Embryonic facial prominence (tissue), 1 donor: ENCODE measurements at regions not wholly inside any gene's neighbourhood (a gene's known extent, or its start where the extent isn't known, plus 50 kb on each side); places are given as distances from the start of the nearest gene placed in this dataset.

Experiments
- DNase-seq: peaks from one replicate; pipeline ENCODE4 v3.0.0-alpha.2; 2016; ENCODE audit errors: extremely low spot score

DNA sequence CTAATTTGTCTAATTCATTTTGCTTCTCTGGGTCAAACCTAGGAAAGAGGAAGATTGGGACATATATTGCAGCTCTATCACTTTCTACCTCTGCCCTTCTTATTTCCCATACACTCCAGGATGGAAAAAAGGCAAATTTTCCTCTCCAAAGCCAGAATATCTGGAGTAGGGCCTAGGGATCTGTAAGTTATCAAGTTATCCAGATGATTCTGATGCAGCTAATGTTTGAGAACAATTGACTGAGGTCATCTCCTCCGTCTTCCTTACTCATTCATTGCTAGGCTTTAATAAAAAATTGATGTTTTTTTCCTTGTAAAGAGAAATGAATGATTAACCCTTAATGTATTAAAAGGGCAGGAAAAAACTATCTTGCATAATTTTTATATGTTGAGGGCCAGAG is 211.9 kb upstream of the GLI3 start:
- no peak for DNase-seq

GRCh38 chr7:42445691-42446090 is 208.7 kb upstream of the GLI3 start:
- DNase-seq = no peak

- DNase-seq = no peak
Observed at GRCh38 chr7:42440951-42441350, 203.9 kb upstream of the GLI3 start.

GRCh38 chr7:42432644-42433043 is 195.6 kb upstream of the GLI3 start:
- no peak for DNase-seq

DNA sequence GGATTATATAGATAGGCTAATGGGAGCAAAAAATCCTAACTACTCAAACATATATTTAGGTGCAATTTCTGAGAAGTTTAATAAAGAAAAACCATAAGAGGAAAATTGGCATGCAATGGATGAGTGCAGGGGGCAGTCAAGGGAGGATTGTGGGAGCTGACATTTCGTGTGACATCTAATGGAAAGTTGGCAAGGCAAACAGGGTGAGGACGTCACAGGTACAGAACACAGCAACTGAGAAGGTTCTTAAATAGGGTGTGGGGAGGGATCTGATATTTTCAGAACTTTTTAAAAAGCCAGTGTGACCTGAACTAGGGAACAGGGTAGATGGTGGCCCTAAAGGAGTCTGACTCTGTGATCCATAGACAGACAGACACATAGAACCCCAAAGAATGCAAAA is 194.9 kb upstream of the GLI3 start:
- no peak for DNase-seq

GRCh38 chr7:42429339-42429738 is 192.3 kb upstream of the GLI3 start:
- DNase-seq = no peak

DNA sequence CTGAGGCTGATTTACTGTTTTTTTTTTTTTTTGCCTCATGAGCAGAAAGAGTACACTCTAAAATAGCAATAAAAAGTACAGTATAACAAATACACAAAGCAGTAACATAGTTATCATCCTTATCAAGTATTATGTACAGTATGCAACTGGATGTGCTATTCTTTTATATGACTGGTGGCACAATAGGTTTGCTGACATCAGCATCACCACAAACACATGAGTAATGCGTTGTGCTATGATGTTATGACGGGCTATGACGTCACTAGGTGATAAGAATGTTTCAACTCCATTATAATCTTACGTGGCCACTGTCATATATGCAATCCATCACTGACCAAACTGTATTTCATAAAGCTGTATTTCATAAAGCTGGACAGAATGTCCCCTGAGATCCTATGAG is 189.2 kb upstream of the GLI3 start:
- no peak for DNase-seq

- no peak for DNase-seq
Observed at GRCh38 chr7:42414941-42415505, 178.0 kb upstream of the GLI3 start.

GRCh38 chr7:42414028-42414427 is 177.0 kb upstream of the GLI3 start:
- no peak for DNase-seq

GRCh38 chr7:42409296-42409695 is 172.3 kb upstream of the GLI3 start:
- no peak for DNase-seq

DNA sequence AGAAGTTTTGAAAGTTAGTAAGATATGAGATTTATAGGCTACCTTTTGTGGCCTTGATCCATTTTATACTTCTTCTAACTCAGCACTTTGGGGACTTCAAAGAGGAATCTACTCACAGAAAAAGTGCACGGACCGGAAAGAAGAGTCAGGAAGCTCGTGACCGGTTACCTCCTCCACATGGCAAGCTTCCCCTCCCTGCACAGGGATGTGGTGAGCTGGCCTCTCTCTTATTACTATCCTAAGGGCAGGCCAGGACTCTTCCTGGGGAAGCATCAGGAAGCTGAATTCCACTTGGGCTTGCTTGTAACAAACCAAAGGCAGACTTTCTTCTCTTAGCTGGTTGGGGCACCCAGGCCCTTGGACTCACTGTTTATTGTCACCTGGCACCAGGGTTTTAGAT is 170.8 kb upstream of the GLI3 start:
- DNase-seq = no peak

DNA sequence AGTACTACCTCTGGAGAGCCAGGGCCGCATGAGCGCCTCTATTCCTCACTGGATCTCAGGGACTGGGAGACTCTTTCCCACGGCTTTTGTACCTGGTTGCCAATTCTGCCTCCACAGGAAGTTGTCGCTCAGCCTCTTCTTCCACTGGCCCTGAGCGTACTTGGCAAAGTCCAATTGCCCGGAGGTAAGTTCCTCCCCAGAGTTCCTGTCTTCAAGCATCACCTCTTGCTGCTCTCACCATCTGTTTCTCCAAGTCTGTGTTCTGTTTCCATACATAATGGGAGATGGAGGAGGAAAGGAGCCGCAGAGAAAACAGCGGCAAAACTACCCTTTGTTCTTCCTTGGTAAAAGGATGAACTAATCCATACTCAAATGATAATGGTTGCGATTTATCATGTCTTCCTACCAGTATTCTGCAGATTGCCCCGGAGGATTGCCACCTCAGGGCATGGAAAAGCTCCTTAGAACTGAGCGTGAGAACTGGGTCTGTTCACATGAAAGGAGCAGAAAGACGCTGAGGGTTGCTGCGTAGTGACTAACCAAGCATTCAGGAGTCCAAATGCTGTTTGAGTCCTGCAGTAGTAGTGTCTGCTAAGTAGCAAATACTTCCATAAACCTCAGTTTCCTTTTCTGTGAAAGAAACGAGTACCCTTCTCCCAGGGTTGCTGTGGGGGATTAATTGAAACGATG is 170.2 kb upstream of the GLI3 start:
- no peak for DNase-seq

DNA sequence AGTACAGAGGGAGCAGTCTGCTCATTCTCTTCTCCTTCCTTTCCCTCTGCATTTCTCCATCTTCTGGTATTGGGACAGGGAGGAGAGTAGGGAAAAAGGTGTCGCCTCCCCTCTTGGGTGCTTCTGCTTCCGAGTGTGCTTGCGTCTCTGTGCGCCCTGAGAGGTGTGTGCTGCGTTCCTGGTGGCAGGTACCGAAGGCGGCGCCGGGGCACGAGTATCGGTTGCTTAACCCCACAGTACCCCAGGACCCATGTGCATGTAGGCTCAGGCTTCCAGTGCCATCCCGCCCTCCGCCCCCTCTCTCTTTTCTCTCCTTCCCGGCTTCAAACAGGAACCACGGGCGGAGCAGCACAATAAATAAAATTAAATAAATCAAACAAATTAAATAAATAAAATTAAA is 169.3 kb upstream of the GLI3 start:
- no peak for DNase-seq

DNA sequence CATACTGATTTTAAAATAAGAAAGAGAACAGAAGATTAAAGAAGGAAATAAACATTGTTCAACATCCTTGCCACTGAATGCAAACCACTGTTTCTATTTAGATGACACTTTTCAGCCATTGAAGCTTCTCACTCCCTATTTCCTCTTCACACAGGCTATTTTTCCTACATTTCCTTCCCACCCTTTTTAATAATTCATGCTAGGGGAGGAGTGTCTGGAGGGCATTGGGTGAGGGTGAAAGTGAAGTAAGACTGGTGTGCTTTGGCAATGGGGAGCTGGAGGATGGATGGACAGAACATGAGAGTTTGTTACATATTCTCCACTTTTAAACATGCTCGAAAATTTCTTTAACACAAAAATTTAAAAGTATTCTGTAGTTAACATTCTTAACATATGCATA is 168.8 kb upstream of the GLI3 start:
- no peak for DNase-seq

DNA sequence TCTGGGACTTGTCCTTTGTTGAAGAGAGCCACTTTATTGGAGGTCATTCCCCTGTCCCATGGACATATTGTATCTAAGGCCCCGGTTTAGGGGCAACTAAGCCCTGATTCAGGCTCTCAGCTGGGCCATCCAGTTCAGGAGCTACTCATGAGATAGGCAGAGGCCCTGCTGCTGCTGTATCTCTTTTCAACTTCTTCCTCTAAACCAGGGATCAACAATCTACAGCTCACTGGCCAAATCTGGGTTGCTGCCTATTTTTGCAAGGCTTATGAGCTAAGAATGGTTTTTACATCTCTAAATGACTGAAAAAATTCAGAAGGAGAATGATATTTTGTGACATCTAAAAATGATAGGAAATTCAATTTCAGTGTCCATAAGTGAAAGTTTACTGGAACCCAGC is 166.8 kb upstream of the GLI3 start:
- no peak for DNase-seq

DNA sequence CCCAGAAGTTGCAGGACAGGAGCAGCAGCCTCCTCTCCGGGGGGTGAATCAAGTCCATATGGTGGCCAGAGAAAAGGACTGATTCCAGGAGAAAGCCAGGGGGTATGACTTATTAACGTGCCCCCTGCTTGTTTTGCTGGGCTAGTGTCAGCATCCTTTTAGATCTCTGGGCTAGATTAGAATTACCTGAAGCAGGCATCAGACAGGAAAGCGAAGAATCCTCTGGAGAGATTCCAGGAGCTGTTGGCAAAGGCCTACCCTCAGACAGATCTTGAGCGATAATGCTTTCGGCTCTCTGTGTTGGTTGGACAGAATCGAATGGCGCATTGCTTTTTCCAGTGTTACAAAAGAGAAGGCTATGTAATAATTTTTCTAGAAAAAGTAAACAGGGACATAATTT is 164.0 kb upstream of the GLI3 start:
- no peak for DNase-seq

DNA sequence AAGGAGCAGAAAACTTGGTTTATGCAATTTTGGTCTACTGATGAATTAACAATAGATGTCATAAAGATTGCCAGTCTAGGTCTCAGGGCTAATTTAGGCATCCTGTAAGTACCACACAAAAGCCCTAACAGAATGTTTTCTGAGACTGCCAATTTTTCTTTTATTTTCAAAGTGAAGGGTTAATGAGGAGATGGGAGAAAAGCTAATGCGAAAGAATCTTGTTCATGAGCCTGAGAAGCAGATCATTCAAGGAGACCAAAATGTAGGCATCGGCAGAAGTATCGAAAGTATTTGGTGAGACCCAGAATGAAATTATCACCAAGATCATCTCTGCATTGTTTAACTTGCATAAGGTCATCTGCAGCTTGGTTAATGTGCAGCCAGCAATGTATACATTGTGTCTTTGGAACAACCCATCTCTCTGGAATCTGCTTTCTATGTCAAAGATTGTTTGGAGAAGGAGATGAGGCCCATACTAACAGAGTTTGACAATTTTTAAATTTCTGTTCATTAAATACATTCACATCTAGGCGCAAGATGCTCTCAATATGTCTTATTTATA is 163.3 kb upstream of the GLI3 start:
- no peak for DNase-seq

- DNase-seq = peak; percentile 13
Observed at GRCh38 chr7:42395607-42396006, 158.6 kb upstream of the GLI3 start.

GRCh38 chr7:42392826-42393225 is 155.8 kb upstream of the GLI3 start:
- DNase-seq = no peak

DNA sequence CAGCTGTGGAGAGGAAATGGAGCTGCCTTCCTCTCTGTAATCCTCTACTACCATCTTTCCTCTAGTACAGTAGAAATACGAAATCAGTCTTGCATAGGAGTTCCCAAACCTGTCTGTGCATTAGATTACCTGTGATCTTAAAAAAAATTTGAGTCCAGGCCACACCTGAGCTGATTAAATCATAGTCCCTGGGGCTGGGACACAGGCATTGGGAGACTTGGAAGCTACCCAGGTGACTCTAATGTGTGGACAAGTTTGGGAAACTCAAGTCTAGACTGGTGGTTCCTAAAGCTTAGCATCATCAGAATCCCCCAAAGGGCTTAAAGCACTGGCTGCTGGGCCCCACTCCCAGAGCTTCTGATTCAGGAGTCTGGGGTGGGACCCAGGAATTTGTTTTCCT is 152.7 kb upstream of the GLI3 start:
- DNase-seq = no peak

- no peak for DNase-seq
Observed at GRCh38 chr7:42385912-42386311, 148.9 kb upstream of the GLI3 start.

DNA sequence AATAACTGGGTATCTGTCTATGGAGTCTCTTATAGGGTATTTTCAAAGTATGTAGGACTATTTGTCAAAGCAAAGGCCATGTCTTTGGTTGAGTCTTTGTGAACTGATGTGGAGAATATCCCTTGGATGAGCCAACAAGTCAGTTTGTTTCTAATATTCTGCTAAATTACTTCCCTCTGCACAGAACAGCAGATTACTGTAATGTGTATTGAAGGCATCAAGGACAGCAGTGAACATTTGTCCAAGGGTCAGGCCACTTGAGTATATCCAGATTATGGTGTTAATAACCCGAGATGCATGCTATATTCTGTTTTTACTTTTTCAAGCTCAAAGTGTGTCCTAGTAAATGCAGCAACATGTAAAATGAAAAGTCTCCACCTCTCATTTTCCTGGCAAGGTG is 144.2 kb upstream of the GLI3 start:
- DNase-seq = no peak

DNA sequence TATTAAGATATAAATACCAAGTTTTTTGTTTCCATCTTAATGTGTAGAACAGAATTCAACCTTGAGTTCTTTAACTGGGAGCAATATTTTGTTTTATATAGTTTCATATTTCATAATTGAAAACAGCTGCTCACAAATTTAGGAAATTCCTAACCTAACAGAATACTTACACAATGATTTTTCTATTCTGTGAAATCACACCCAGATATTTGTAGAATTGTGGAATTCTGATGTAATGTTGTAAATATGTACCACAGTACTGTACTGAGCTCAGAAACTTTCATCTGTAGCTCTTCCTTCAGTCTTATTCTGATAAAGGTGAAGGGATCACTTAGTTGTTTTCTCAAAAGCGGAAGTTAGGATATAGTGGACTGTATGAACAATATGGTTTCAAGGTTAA is 143.4 kb upstream of the GLI3 start:
- DNase-seq = peak; percentile 57

GRCh38 chr7:42378149-42378548 is 141.1 kb upstream of the GLI3 start:
- DNase-seq = no peak
